HUES6 (cell line): ENCODE measurements at regions not wholly inside any gene's neighbourhood (a gene's known extent, or its start where the extent isn't known, plus 50 kb on each side); places are given as distances from the start of the nearest gene placed in this dataset.
"Not testable (repeated sequence)": the region's sequence is repeated elsewhere in the genome, so short reads cannot be mapped to it uniquely, and the experiment has no call there.

Source experiments
- H3K27ac ChIP-seq: 2 replicates; pipeline ENCODE4 v1.7.0; 2013; ENCODE audit warnings: low read depth, mild to moderate bottlenecking, low read length, inconsistent platforms
- H3K27me3 ChIP-seq: 2 replicates; pipeline ENCODE4 v1.6.1; 2013; ENCODE audit warnings: low read length; ENCODE audit not compliant: control insufficient read depth, insufficient read depth
- H3K36me3 ChIP-seq: 2 replicates; pipeline ENCODE4 v1.6.1; 2013; ENCODE audit warnings: low read length; ENCODE audit not compliant: control insufficient read depth, insufficient read depth
- H3K4me1 ChIP-seq: 2 replicates; pipeline ENCODE4 v1.6.1; 2013; ENCODE audit warnings: low read length; ENCODE audit not compliant: control insufficient read depth, insufficient read depth
- H3K4me3 ChIP-seq: 2 replicates; pipeline ENCODE4 v1.5.1; 2013; ENCODE audit warnings: low read depth, low read length
- H3K9ac ChIP-seq: one replicate; pipeline ENCODE4 v1.6.1; 2013; ENCODE audit warnings: mild to moderate bottlenecking, low read length
- H3K9me3 ChIP-seq: 2 replicates; pipeline ENCODE4 v1.6.1; 2013; ENCODE audit warnings: low read depth, low read length; ENCODE audit not compliant: control insufficient read depth, insufficient read depth

- Histone ChIP-seq H3K27ac (no peak overlapping the region), H3K4me1 (no peaks in the 10 kb centered on the region), H3K36me3 (no peaks in the 10 kb centered on the region), H3K4me3 (no peak overlapping the region), H3K9ac (no peak overlapping the region), H3K27me3 (no peaks in the 10 kb centered on the region), H3K9me3 (peaks cover 12% of the 10 kb centered on the region)
These were observed 658.7 kb downstream of the JRKL start for GRCh38 chr11:97048481-97048880.

- no peaks in the 10 kb centered on the region for H3K27me3 ChIP-seq
- H3K9ac ChIP-seq = no peak overlapping the region
- H3K4me3 ChIP-seq = no peak overlapping the region
- H3K9me3 ChIP-seq = no peaks in the 10 kb centered on the region
- H3K4me1 ChIP-seq = no peaks in the 10 kb centered on the region
- no peak overlapping the region for H3K27ac ChIP-seq
- no peaks in the 10 kb centered on the region for H3K36me3 ChIP-seq
These were observed 670.4 kb downstream of the JRKL start for GRCh38 chr11:97060184-97060583.

- no peaks in the 10 kb centered on the region for H3K27me3 ChIP-seq
- no peak overlapping the region for H3K27ac ChIP-seq
- H3K4me1 ChIP-seq = no peaks in the 10 kb centered on the region
- H3K36me3 ChIP-seq = no peaks in the 10 kb centered on the region
- H3K4me3 ChIP-seq = no peak overlapping the region
- peaks cover 18% of the 10 kb centered on the region for H3K9me3 ChIP-seq
- H3K9ac ChIP-seq = no peak overlapping the region
These were observed 679.3 kb downstream of the JRKL start for GRCh38 chr11:97069160-97069559.

- Histone ChIP-seq H3K4me1 (no peaks in the 10 kb centered on the region), H3K4me3 (no peak overlapping the region), H3K9ac (no peak overlapping the region), H3K36me3 (no peaks in the 10 kb centered on the region), H3K9me3 (peaks cover 19% of the 10 kb centered on the region), H3K27me3 (no peaks in the 10 kb centered on the region), H3K27ac (no peak overlapping the region)
These were observed 682.6 kb downstream of the JRKL start for GRCh38 chr11:97072420-97072819.

- peaks cover 18% of the 10 kb centered on the region for H3K9me3 ChIP-seq
- H3K4me3 ChIP-seq, H3K27me3 ChIP-seq, H3K36me3 ChIP-seq, H3K9ac ChIP-seq, H3K4me1 ChIP-seq, H3K27ac ChIP-seq: not testable (repeated sequence)
These were observed 686.9 kb downstream of the JRKL start for GRCh38 chr11:97076666-97077065.

- no peaks in the 10 kb centered on the region for H3K4me1 ChIP-seq
- no peaks in the 10 kb centered on the region for H3K27me3 ChIP-seq
- H3K4me3 ChIP-seq = no peak overlapping the region
- no peak overlapping the region for H3K9ac ChIP-seq
- no peaks in the 10 kb centered on the region for H3K36me3 ChIP-seq
- H3K27ac ChIP-seq = no peak overlapping the region
- peaks cover 5% of the 10 kb centered on the region for H3K9me3 ChIP-seq
These were observed 688.6 kb downstream of the JRKL start for GRCh38 chr11:97078443-97078842.

- Histone ChIP-seq H3K9ac (no peak overlapping the region), H3K4me1 (no peaks in the 10 kb centered on the region), H3K9me3 (peaks cover under 1% of the 10 kb centered on the region), H3K36me3 (no peaks in the 10 kb centered on the region), H3K4me3 (no peak overlapping the region), H3K27ac (no peak overlapping the region), H3K27me3 (no peaks in the 10 kb centered on the region)
These were observed 689.4 kb downstream of the JRKL start for GRCh38 chr11:97079244-97079643.

GRCh38 chr11:97087419-97087818 lies 697.6 kb downstream of the JRKL start:
- Histone ChIP-seq H3K27ac (no peak overlapping the region), H3K36me3 (no peaks in the 10 kb centered on the region), H3K9ac (no peak overlapping the region), H3K4me1 (no peaks in the 10 kb centered on the region), H3K9me3 (no peaks in the 10 kb centered on the region), H3K27me3 (no peaks in the 10 kb centered on the region), H3K4me3 (no peak overlapping the region)

- H3K27me3 ChIP-seq = no peaks in the 10 kb centered on the region
- no peak overlapping the region for H3K4me3 ChIP-seq
- H3K9me3 ChIP-seq = no peaks in the 10 kb centered on the region
- H3K4me1 ChIP-seq = no peaks in the 10 kb centered on the region
- H3K36me3 ChIP-seq = no peaks in the 10 kb centered on the region
- no peak overlapping the region for H3K27ac ChIP-seq
- H3K9ac ChIP-seq = no peak overlapping the region
These were observed 703.0 kb downstream of the JRKL start for GRCh38 chr11:97092823-97093222.

- H3K4me3 ChIP-seq, H3K27ac ChIP-seq, H3K36me3 ChIP-seq, H3K9me3 ChIP-seq, H3K27me3 ChIP-seq, H3K9ac ChIP-seq, H3K4me1 ChIP-seq: not testable (repeated sequence)
These were observed 712.4 kb downstream of the JRKL start for GRCh38 chr11:97102180-97102579.

GRCh38 chr11:97107604-97108003 lies 717.8 kb downstream of the JRKL start:
- H3K9me3 ChIP-seq = no peaks in the 10 kb centered on the region
- H3K4me1 ChIP-seq = no peaks in the 10 kb centered on the region
- H3K27ac ChIP-seq = no peak overlapping the region
- no peak overlapping the region for H3K9ac ChIP-seq
- no peak overlapping the region for H3K4me3 ChIP-seq
- H3K36me3 ChIP-seq = no peaks in the 10 kb centered on the region
- no peaks in the 10 kb centered on the region for H3K27me3 ChIP-seq

GRCh38 chr11:97109078-97109477 lies 719.3 kb downstream of the JRKL start:
- Histone ChIP-seq H3K4me3 (no peak overlapping the region), H3K4me1 (no peaks in the 10 kb centered on the region), H3K36me3 (no peaks in the 10 kb centered on the region), H3K27ac (no peak overlapping the region), H3K9me3 (no peaks in the 10 kb centered on the region), H3K27me3 (no peaks in the 10 kb centered on the region), H3K9ac (no peak overlapping the region)
